ENCODE measurements at regions not wholly inside any gene's neighbourhood (a gene's known extent, or its start where the extent isn't known, plus 50 kb on each side); places are given as distances from the start of the nearest gene placed in this dataset.

DNA sequence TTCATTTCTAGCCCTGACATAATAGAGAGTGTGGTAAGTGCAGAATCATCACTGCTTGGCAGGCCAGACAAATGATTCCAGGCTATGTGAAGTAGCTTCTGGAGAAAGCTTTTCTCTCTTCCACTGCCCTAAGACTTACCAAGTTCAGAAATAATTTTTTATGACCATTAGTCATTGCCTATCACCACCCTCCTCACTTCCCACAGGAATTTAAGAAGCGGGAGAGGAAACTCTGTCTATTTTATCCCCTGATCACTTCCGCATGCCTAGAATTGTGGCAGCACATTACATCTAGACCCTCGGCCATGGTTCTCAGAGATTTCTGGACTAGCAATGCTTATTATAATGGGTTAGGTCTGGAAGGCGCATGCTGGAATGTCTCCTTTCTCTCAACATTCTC lies 397.8 kb upstream of the NR2F2 start:
- no peaks in the 10 kb centered on the region for H3F3A ChIP-seq (replicated peaks; ENCODE audit: insufficient read depth)
- H3K4me2 ChIP-seq = no peak overlapping the region
- H3K4me1 ChIP-seq (ENCODE audit: control insufficient read depth in 1 of 2, insufficient read depth in 2 of 2, low read depth in 1 of 2, low read length in 1 of 2) = no peaks in the 10 kb centered on the region
- no peak overlapping the region for H3K9ac ChIP-seq
- no peaks in the 10 kb centered on the region for H3K27me3 ChIP-seq (ENCODE audit: insufficient read depth)
- no peak for TF ChIP-seq JUND (IDR thresholded peaks at IDR 0.05)
- no peak for TF ChIP-seq TEAD4 (IDR thresholded peaks at IDR 0.05; ENCODE audit: borderline replicate concordance, insufficient read depth)
- TF ChIP-seq, protein P1, sequence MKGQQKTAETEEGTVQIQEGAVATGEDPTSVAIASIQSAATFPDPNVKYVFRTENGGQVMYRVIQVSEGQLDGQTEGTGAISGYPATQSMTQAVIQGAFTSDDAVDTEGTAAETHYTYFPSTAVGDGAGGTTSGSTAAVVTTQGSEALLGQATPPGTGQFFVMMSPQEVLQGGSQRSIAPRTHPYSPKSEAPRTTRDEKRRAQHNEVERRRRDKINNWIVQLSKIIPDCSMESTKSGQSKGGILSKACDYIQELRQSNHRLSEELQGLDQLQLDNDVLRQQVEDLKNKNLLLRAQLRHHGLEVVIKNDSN (IDR thresholded peaks at IDR 0.05; ENCODE audit: borderline replicate concordance, low read depth) = no peak
- TF ChIP-seq SIN3A (IDR thresholded peaks at IDR 0.05; ENCODE audit: borderline replicate concordance, low read depth, low read length) = no peak
- TF ChIP-seq MXI1 (IDR thresholded peaks at IDR 0.05; ENCODE audit: low read depth, low read length) = no peak
- ChIA-PET CTCF (no interaction called here), POLR2A (no interaction called here)
- H3K4me3 ChIP-seq (ENCODE audit: low read depth in 2 of 2, low read length in 1 of 2) = no peak overlapping the region
- no peak overlapping the region for H3K27ac ChIP-seq (ENCODE audit: low read depth in 2 of 2, low read length in 1 of 2)
- no peak for DNase-seq
- no peaks in the 10 kb centered on the region for H3K36me3 ChIP-seq (replicated peaks in 1 of 2; ENCODE audit: control insufficient read depth in 1 of 2, insufficient read depth in 2 of 2, low read length in 1 of 2)
- H2AFZ ChIP-seq (ENCODE audit: low read depth) = no peak overlapping the region
- H3K79me2 ChIP-seq (ENCODE audit: insufficient read depth) = no peaks in the 10 kb centered on the region
- H4K20me1 ChIP-seq (ENCODE audit: insufficient read depth) = no peaks in the 10 kb centered on the region
- 40% methylated on average over 4 of the region's 4 CpGs for WGBS (ENCODE audit: low lambda C conversion rate)
- no peaks in the 10 kb centered on the region for H3K9me2 ChIP-seq
- no peaks in the 10 kb centered on the region for H3K9me3 ChIP-seq

DNA sequence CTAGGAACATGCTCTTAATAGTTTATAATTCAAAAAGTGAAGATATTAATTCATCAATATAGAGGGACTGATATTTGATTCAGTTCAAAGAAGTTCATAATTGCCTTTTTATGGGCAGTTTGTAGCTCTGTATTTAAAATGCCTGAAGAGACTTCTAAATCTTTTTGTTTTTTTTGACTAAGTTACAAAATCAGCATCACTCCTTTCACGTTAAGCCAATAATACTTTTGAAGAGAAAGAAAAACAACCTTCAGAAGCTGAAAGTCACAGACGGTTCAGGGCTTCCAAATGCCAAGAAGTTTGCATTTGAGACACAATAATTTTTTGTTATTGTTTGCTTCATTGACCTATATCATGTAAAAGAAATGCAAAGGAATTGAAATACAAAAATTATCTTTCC lies 394.6 kb upstream of the NR2F2 start:
- H3K36me3 ChIP-seq (replicated peaks in 1 of 2; ENCODE audit: control insufficient read depth in 1 of 2, insufficient read depth in 2 of 2, low read length in 1 of 2) = no peaks in the 10 kb centered on the region
- DNase-seq = no peak
- H3K4me1 ChIP-seq (ENCODE audit: control insufficient read depth in 1 of 2, insufficient read depth in 2 of 2, low read depth in 1 of 2, low read length in 1 of 2) = no peaks in the 10 kb centered on the region
- H3K9me3 ChIP-seq = no peaks in the 10 kb centered on the region
- no peak overlapping the region for H3K27ac ChIP-seq (ENCODE audit: low read depth in 2 of 2, low read length in 1 of 2)
- H3K27me3 ChIP-seq (ENCODE audit: insufficient read depth) = no peaks in the 10 kb centered on the region
- H3K9ac ChIP-seq = no peak overlapping the region
- WGBS (ENCODE audit: low lambda C conversion rate) = 8% methylated on average over 2 of the region's 2 CpGs
- no peak overlapping the region for H3K4me3 ChIP-seq (ENCODE audit: low read depth in 2 of 2, low read length in 1 of 2)
- ChIA-PET POLR2A (no interaction called here), CTCF (interaction anchor here (0.8 kb wide), 1 partner anchor 17 kb away, joined by 3 read pairs; no protein-coding TSS in a partner anchor)
- H2AFZ ChIP-seq (ENCODE audit: low read depth) = no peak overlapping the region
- H3K9me2 ChIP-seq = no peaks in the 10 kb centered on the region
- TF ChIP-seq, protein P2, sequence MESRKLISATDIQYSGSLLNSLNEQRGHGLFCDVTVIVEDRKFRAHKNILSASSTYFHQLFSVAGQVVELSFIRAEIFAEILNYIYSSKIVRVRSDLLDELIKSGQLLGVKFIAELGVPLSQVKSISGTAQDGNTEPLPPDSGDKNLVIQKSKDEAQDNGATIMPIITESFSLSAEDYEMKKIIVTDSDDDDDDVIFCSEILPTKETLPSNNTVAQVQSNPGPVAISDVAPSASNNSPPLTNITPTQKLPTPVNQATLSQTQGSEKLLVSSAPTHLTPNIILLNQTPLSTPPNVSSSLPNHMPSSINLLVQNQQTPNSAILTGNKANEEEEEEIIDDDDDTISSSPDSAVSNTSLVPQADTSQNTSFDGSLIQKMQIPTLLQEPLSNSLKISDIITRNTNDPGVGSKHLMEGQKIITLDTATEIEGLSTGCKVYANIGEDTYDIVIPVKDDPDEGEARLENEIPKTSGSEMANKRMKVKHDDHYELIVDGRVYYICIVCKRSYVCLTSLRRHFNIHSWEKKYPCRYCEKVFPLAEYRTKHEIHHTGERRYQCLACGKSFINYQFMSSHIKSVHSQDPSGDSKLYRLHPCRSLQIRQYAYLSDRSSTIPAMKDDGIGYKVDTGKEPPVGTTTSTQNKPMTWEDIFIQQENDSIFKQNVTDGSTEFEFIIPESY (IDR thresholded peaks at IDR 0.05; ENCODE audit: borderline replicate concordance, low read depth) = no peak
- TF ChIP-seq GATA2 (CRISPR knock-in tag; IDR thresholded peaks at IDR 0.05) (no peak), TCF12 (IDR thresholded peaks at IDR 0.05) (no peak), EP300 (IDR thresholded peaks at IDR 0.05; ENCODE audit: borderline replicate concordance in 1 of 2, low read depth in 1 of 2, low read length in 1 of 2) (no peak), MXI1 (IDR thresholded peaks at IDR 0.05; ENCODE audit: low read depth, low read length) (no peak), GABPA (IDR thresholded peaks at IDR 0.05; ENCODE audit: low read depth) (no peak), JUND (IDR thresholded peaks at IDR 0.05) (no peak), RFX5 (IDR thresholded peaks at IDR 0.05; ENCODE audit: low read length) (no peak), CHD2 (IDR thresholded peaks at IDR 0.05; ENCODE audit: low read length, partially characterized antibody) (no peak), SMC3 (IDR thresholded peaks at IDR 0.05; ENCODE audit: low read depth, low read length) (no peak), POLR2AphosphoS5 (IDR thresholded peaks at IDR 0.05; ENCODE audit: low read depth, low read length) (no peak), FOSL2 (IDR thresholded peaks at IDR 0.05; ENCODE audit: borderline replicate concordance, low read depth) (no peak), RXRA (IDR thresholded peaks at IDR 0.05; ENCODE audit: borderline replicate concordance, low read depth) (no peak), FOXM1 (IDR thresholded peaks at IDR 0.05; ENCODE audit: low read depth) (no peak)
- TF ChIP-seq, protein P3, sequence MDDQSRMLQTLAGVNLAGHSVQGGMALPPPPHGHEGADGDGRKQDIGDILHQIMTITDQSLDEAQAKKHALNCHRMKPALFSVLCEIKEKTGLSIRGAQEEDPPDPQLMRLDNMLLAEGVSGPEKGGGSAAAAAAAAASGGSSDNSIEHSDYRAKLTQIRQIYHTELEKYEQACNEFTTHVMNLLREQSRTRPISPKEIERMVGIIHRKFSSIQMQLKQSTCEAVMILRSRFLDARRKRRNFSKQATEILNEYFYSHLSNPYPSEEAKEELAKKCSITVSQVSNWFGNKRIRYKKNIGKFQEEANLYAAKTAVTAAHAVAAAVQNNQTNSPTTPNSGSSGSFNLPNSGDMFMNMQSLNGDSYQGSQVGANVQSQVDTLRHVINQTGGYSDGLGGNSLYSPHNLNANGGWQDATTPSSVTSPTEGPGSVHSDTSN (IDR thresholded peaks at IDR 0.05) = no peak
- TF ChIP-seq, protein P4, sequence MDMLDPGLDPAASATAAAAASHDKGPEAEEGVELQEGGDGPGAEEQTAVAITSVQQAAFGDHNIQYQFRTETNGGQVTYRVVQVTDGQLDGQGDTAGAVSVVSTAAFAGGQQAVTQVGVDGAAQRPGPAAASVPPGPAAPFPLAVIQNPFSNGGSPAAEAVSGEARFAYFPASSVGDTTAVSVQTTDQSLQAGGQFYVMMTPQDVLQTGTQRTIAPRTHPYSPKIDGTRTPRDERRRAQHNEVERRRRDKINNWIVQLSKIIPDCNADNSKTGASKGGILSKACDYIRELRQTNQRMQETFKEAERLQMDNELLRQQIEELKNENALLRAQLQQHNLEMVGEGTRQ (IDR thresholded peaks at IDR 0.05; ENCODE audit: borderline replicate concordance, low read depth, low read length) = no peak
- TF ChIP-seq, protein P5, sequence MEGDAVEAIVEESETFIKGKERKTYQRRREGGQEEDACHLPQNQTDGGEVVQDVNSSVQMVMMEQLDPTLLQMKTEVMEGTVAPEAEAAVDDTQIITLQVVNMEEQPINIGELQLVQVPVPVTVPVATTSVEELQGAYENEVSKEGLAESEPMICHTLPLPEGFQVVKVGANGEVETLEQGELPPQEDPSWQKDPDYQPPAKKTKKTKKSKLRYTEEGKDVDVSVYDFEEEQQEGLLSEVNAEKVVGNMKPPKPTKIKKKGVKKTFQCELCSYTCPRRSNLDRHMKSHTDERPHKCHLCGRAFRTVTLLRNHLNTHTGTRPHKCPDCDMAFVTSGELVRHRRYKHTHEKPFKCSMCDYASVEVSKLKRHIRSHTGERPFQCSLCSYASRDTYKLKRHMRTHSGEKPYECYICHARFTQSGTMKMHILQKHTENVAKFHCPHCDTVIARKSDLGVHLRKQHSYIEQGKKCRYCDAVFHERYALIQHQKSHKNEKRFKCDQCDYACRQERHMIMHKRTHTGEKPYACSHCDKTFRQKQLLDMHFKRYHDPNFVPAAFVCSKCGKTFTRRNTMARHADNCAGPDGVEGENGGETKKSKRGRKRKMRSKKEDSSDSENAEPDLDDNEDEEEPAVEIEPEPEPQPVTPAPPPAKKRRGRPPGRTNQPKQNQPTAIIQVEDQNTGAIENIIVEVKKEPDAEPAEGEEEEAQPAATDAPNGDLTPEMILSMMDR (IDR thresholded peaks at IDR 0.05) = no peak
- TF ChIP-seq, protein P1 (IDR thresholded peaks at IDR 0.05; ENCODE audit: borderline replicate concordance, low read depth) = no peak
- TF ChIP-seq, protein P6, sequence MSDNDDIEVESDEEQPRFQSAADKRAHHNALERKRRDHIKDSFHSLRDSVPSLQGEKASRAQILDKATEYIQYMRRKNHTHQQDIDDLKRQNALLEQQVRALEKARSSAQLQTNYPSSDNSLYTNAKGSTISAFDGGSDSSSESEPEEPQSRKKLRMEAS (IDR thresholded peaks at IDR 0.05; ENCODE audit: low read depth) = no peak
- H3K4me2 ChIP-seq = no peak overlapping the region
- H3F3A ChIP-seq (replicated peaks; ENCODE audit: insufficient read depth) = no peaks in the 10 kb centered on the region
- no peaks in the 10 kb centered on the region for H3K79me2 ChIP-seq (ENCODE audit: insufficient read depth)
- H4K20me1 ChIP-seq (ENCODE audit: insufficient read depth) = no peaks in the 10 kb centered on the region
